ENCODE measurements at regions not wholly inside any gene's neighbourhood (a gene's known extent, or its start where the extent isn't known, plus 50 kb on each side); places are given as distances from the start of the nearest gene placed in this dataset.

DNA sequence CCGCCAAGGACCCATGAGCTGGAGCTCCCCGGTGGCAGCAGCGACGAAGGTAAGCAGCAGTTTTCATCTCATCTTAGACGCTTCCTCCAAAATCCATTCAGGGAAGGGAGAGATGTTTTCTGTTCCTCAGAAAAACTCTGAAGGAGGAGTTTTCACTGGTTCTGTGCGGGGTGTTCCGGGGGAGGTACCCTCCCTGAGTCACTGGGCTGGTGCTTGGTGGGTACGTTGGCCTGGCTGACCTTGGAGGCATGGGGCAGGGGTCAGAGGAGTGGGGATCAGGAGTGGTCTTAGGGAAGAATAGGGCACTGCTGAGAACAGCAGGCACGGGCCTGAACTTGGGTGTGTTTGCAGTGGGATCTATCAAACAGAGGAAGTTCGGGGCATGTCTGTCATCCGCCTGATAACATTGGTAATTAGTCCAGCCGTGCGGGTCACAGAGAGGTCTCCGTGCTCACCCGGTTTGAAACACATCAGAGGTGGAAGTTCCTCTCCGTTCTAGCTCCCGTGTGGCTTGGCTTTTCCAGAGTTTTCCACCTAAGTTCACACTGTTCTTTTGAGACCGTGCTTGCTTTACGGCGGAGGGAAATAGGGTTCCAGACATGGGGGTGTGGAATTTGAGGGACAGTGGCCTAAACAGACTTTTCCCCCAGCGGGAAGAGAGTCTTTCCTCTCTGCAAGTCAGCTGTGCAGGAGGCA lies 59.6 kb upstream of the CIBAR2 start:
- Histone ChIP-seq H3K4me2 (ENCODE audit: low read depth, low read length) (peak overlapping the region; percentile 90), H3K27me3 (ENCODE audit: control insufficient read depth in 1 of 2, insufficient read depth in 2 of 2, low read length in 2 of 2) (peaks cover 13 to 37% of the 10 kb centered on the region in 2 experiments; a peak in 4 of 5 replicates), H3K4me3 (replicated peaks in 1 of 3; ENCODE audit: insufficient read depth in 1 of 3, low read depth in 2 of 3, low read length in 3 of 3) (peak overlapping the region; percentile 38 to 72 (median 53)), H4K20me1 (ENCODE audit: insufficient read depth, low read length) (peaks cover 29% of the 10 kb centered on the region; the same call in 1 of the 2 replicates), H2AFZ (ENCODE audit: low read length) (no peak overlapping the region), H3K79me2 (ENCODE audit: insufficient read depth, low read length) (peaks cover 6% of the 10 kb centered on the region), H3K9ac (ENCODE audit: insufficient read depth, low read depth, low read length) (peak overlapping the region; percentile 8; the same call in 1 of the 2 replicates), H3K36me3 (replicated peaks in 1 of 2; ENCODE audit: control insufficient read depth in 1 of 2, insufficient read depth in 2 of 2, low read length in 2 of 2) (no peaks in the 10 kb centered on the region), H3K27ac (ENCODE audit: extremely low read length, insufficient read depth, low read length) (no peak overlapping the region), H3K4me1 (ENCODE audit: insufficient read depth, low read length) (peaks cover 77% of the 10 kb centered on the region), H3K9me3 (ENCODE audit: low read length) (no peaks in the 10 kb centered on the region)
- ChIA-PET POLR2A (interaction anchor here (1.2 to 6.6 kb wide), 7 partner anchors 10 to 35 kb away, joined by 3 to 39 read pairs (median 8); no protein-coding TSS in a partner anchor), CTCF (ENCODE audit: low intra/inter-chr PET ratio, low total read pairs) (interaction anchor here (1.1 to 1.6 kb wide), 3 partner anchors 30 to 74 kb away, joined by 4 to 5 read pairs (median 4); no protein-coding TSS in a partner anchor)
- FAIRE-seq (peak; percentile 12), DNase-seq (ENCODE audit: low spot score) (no peak), ATAC-seq (0 out of 3 replicates have a peak, but pooled peaks have one; percentile 1)
- BruUV-seq (replicated peaks): no TSS peak
- in situ Hi-C loops (cut with HindIII; ENCODE audit: extremely low pct_ligation_motif_present, low pct_unique_long_range_greater_than_20kb) (no loop called here), intact Hi-C loops (cut with micrococcal nuclease; ENCODE audit: unreplicated experiment) (loop anchor here (5.0 kb wide), 1 partner anchor 55 kb away; no protein-coding TSS in a partner anchor)
- WGBS (ENCODE audit: low lambda C conversion rate): 3% methylated on average over 16 of the region's 21 CpGs
- TF ChIP-seq SMAD1 (CRISPR knock-in tag; IDR thresholded peaks at IDR 0.05; ENCODE audit: borderline replicate concordance, low read depth): no peak
- TF ChIP-seq MAFG (CRISPR knock-in tag; IDR thresholded peaks at IDR 0.05): no peak
- TF ChIP-seq ZNF230 (CRISPR knock-in tag; IDR thresholded peaks at IDR 0.05): no peak
- peak; percentile 1; the same call in 1 of the 2 replicates for TF ChIP-seq ZNF678 (CRISPR knock-in tag; IDR thresholded peaks at IDR 0.05)
- TF ChIP-seq, protein P1, sequence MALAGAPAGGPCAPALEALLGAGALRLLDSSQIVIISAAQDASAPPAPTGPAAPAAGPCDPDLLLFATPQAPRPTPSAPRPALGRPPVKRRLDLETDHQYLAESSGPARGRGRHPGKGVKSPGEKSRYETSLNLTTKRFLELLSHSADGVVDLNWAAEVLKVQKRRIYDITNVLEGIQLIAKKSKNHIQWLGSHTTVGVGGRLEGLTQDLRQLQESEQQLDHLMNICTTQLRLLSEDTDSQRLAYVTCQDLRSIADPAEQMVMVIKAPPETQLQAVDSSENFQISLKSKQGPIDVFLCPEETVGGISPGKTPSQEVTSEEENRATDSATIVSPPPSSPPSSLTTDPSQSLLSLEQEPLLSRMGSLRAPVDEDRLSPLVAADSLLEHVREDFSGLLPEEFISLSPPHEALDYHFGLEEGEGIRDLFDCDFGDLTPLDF (CRISPR knock-in tag; IDR thresholded peaks at IDR 0.05): no peak
- TF ChIP-seq MATR3 (CRISPR knock-in tag; IDR thresholded peaks at IDR 0.05): no peak
- TF ChIP-seq, protein P2, sequence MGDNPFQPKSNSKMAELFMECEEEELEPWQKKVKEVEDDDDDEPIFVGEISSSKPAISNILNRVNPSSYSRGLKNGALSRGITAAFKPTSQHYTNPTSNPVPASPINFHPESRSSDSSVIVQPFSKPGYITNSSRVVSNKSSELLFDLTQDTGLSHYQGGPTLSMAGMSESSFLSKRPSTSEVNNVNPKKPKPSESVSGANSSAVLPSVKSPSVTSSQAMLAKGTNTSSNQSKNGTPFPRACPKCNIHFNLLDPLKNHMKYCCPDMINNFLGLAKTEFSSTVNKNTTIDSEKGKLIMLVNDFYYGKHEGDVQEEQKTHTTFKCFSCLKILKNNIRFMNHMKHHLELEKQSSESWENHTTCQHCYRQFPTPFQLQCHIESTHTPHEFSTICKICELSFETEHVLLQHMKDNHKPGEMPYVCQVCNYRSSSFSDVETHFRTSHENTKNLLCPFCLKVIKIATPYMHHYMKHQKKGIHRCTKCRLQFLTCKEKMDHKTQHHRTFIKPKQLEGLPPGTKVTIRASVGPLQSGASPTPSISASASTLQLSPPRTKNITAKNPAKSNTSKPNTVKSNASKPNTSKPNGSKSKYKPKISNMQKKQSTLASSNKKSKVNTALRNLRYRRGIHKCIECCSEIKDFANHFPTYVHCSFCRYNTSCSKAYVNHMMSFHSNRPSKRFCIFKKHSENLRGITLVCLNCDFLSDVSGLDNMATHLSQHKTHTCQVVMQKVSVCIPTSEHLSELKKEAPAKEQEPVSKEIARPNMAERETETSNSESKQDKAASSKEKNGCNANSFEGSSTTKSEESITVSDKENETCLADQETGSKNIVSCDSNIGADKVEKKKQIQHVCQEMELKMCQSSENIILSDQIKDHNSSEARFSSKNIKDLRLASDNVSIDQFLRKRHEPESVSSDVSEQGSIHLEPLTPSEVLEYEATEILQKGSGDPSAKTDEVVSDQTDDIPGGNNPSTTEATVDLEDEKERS (CRISPR knock-in tag; IDR thresholded peaks at IDR 0.05): no peak
- no peak for TF ChIP-seq ZKSCAN8 (CRISPR knock-in tag; IDR thresholded peaks at IDR 0.05; ENCODE audit: borderline replicate concordance)
- TF ChIP-seq, protein P3, sequence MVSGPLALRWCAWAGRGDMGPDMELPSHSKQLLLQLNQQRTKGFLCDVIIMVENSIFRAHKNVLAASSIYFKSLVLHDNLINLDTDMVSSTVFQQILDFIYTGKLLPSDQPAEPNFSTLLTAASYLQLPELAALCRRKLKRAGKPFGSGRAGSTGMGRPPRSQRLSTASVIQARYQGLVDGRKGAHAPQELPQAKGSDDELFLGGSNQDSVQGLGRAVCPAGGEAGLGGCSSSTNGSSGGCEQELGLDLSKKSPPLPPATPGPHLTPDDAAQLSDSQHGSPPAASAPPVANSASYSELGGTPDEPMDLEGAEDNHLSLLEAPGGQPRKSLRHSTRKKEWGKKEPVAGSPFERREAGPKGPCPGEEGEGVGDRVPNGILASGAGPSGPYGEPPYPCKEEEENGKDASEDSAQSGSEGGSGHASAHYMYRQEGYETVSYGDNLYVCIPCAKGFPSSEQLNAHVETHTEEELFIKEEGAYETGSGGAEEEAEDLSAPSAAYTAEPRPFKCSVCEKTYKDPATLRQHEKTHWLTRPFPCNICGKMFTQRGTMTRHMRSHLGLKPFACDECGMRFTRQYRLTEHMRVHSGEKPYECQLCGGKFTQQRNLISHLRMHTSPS (CRISPR knock-in tag; IDR thresholded peaks at IDR 0.05; ENCODE audit: low read depth): 0 out of 2 replicates have a peak, but pooled peaks have one; percentile 15
- TF ChIP-seq SCMH1 (CRISPR knock-in tag; IDR thresholded peaks at IDR 0.05; ENCODE audit: borderline replicate concordance): no peak
- no peak for TF ChIP-seq ZNF432 (CRISPR knock-in tag; IDR thresholded peaks at IDR 0.05; ENCODE audit: borderline replicate concordance)
- TF ChIP-seq SP4 (CRISPR knock-in tag; IDR thresholded peaks at IDR 0.05): peak; percentile 56; the same call in 1 of the 2 replicates
- 0 out of 2 replicates have a peak, but pooled peaks have one; percentile 23 for TF ChIP-seq HOXA9 (CRISPR knock-in tag; IDR thresholded peaks at IDR 0.05; ENCODE audit: borderline replicate concordance)
- no peak for TF ChIP-seq GTF2F1 (IDR thresholded peaks at IDR 0.05; ENCODE audit: low read length)
- 0 out of 2 replicates have a peak, but pooled peaks have one; percentile 16 for TF ChIP-seq ZSCAN21 (CRISPR knock-in tag; IDR thresholded peaks at IDR 0.05; ENCODE audit: borderline replicate concordance)
- TF ChIP-seq ZBTB7B (CRISPR knock-in tag; IDR thresholded peaks at IDR 0.05): 0 out of 2 replicates have a peak, but pooled peaks have one; percentile 19
- TF ChIP-seq NR2F6 (IDR thresholded peaks at IDR 0.05): no peak
- TF ChIP-seq NR2F6 (CRISPR knock-in tag; IDR thresholded peaks at IDR 0.05): 0 out of 2 replicates have a peak, but pooled peaks have one; percentile 50
